SH-SY5Y (cell line): ENCODE measurements at regions not wholly inside any gene's neighbourhood (a gene's known extent, or its start where the extent isn't known, plus 50 kb on each side); places are given as distances from the start of the nearest gene placed in this dataset.

Source experiments
- GATA2 ChIP-seq: IDR thresholded peaks from 2 replicates; pipeline ENCODE4 v1.6.1; 2011; ENCODE audit warnings: mild to moderate bottlenecking, low read depth, low read length
- GATA3 ChIP-seq: IDR thresholded peaks from 2 replicates; pipeline ENCODE4 v1.6.1; 2011; ENCODE audit warnings: low read depth, mild to moderate bottlenecking, low read length, moderate library complexity

DNA sequence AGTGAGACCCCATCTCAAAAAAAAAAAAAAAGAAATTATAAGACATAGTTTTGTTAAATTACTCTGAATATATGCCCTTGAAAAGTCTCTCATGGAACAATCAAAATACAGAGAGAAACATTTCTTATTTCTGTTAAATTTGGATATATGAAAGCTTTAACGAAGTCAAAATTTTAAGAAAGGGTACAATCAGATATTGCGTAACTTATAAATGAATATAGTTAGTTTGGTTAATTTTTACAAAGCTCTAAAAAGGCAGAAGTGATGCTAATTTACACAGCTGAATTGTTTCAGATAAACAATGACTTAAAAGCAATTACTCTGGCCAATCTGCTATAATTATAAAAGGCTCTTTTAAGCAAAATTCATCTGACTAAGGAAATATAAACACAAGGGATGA, 611.6 kb upstream of the CCDC179 start:
- TF ChIP-seq GATA2 (no peak), GATA3 (no peak)
